HFFc6 (cell line): ENCODE measurements at regions not wholly inside any gene's neighbourhood (a gene's known extent, or its start where the extent isn't known, plus 50 kb on each side); places are given as distances from the start of the nearest gene placed in this dataset.

Source experiments
- DNase-seq: peaks from one replicate; pipeline ENCODE4 v3.0.0-alpha.2; 2018
- H3K27ac Mint-ChIP-seq: 2 replicates; pipeline ENCODE4 v1.8.0; 2020; ENCODE audit warnings: mild to moderate bottlenecking, mixed read lengths
- H3K27me3 Mint-ChIP-seq: 2 replicates; pipeline ENCODE4 v1.8.0; 2021; ENCODE audit warnings: mild to moderate bottlenecking, moderate library complexity, mixed read lengths; ENCODE audit not compliant: insufficient read depth
- H3K36me3 Mint-ChIP-seq: 2 replicates; pipeline ENCODE4 v1.8.0; 2021; ENCODE audit warnings: low read depth, mixed read lengths
- H3K4me1 Mint-ChIP-seq: 2 replicates; pipeline ENCODE4 v1.8.0; 2020; ENCODE audit warnings: low read depth, mixed read lengths
- H3K4me3 Mint-ChIP-seq: 2 replicates; pipeline ENCODE4 v1.8.0; 2020; ENCODE audit warnings: mild to moderate bottlenecking, moderate library complexity, mixed read lengths
- H3K9me3 Mint-ChIP-seq: 2 replicates; pipeline ENCODE4 v1.8.0; 2020; ENCODE audit warnings: mild to moderate bottlenecking, mixed read lengths
- TF ChIP-seq, protein P1 (sequence below): fragments of 200-600 bp; sonication (generic); IDR thresholded peaks from 2 replicates; pipeline ENCODE4 v1.5.0; 2021; ENCODE audit warnings: antibody characterized with exemption, mild to moderate bottlenecking

DNA sequence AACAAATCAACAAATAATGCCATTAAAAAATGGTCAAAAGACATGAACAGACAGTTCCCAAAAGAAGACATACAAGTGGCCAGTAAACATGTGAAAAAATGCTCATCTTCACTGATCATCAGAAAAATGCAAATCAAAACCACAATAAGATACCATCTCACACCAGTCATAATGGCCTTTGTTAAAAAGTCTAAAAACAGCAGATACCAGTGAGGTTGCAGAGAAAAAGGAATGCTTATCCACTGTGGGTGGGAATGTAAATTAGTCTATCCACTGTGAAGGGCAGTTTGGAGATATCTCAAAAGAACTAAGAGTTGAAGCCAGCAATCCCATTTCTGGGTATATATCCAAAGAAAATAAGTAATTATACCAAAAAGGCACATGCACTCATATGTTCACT, 668.1 kb upstream of the CPEB2 start:
- DNase-seq, result peak; percentile 2
- Mint-ChIP-seq H3K27ac (no peak overlapping the region), H3K4me1 (peaks cover 6% of the 10 kb centered on the region)

DNA sequence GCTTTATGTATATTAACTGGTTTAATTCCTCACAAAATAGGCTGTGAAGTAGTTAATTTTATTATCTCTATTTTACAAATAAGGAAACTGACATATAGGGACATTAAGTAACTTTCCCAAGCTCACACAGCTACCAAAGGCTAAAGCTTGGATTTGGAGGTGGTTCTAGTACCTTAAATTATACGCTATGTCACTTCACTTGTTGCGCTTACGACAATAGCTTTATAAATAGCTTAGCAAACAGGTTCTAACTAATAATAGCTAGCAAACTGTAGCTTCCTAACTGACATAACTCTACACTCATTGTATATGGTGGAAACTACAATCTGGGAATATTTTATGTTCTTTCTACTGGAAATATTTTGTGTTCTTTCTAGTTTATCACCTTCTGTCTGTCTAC, 666.4 kb upstream of the CPEB2 start:
- H3K27me3 Mint-ChIP-seq, result peaks cover 2% of the 10 kb centered on the region
- H3K4me1 Mint-ChIP-seq, result peaks cover 6% of the 10 kb centered on the region
- no peak for DNase-seq
- no peaks in the 10 kb centered on the region for H3K9me3 Mint-ChIP-seq
- no peak overlapping the region for H3K27ac Mint-ChIP-seq
- TF ChIP-seq, protein P1, sequence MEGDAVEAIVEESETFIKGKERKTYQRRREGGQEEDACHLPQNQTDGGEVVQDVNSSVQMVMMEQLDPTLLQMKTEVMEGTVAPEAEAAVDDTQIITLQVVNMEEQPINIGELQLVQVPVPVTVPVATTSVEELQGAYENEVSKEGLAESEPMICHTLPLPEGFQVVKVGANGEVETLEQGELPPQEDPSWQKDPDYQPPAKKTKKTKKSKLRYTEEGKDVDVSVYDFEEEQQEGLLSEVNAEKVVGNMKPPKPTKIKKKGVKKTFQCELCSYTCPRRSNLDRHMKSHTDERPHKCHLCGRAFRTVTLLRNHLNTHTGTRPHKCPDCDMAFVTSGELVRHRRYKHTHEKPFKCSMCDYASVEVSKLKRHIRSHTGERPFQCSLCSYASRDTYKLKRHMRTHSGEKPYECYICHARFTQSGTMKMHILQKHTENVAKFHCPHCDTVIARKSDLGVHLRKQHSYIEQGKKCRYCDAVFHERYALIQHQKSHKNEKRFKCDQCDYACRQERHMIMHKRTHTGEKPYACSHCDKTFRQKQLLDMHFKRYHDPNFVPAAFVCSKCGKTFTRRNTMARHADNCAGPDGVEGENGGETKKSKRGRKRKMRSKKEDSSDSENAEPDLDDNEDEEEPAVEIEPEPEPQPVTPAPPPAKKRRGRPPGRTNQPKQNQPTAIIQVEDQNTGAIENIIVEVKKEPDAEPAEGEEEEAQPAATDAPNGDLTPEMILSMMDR, result no peak
- no peak overlapping the region for H3K4me3 Mint-ChIP-seq
- no peaks in the 10 kb centered on the region for H3K36me3 Mint-ChIP-seq

More for the DNA sequence above, 668.1 kb upstream of the CPEB2 start:
- Mint-ChIP-seq H3K27me3 (no peaks in the 10 kb centered on the region; the same call in 1 of the 2 replicates), H3K4me3 (no peak overlapping the region), H3K9me3 (no peaks in the 10 kb centered on the region), H3K36me3 (no peaks in the 10 kb centered on the region)
- TF ChIP-seq, protein P1, result no peak

DNA sequence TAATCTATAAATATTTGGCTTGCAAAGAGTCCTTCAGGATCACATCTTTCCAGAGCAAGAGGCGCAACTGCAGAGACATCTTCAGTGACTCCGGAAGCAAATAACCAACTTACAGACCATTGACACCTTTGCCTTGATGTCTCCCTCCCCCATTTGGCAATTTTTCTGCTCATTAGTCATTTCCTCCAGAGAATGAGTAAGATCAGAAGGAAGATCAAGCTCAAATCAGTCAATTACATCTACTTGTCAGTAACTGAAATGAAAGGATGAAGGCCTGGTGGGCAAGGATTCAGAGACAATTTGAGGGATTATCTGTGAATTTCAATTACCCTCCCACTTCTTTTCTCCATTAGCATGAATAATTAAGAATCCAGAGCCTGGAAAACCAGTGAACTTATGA, 665.6 kb upstream of the CPEB2 start:
- Mint-ChIP-seq H3K27ac (no peak overlapping the region), H3K4me3 (no peak overlapping the region), H3K9me3 (no peaks in the 10 kb centered on the region), H3K27me3 (peaks cover 2% of the 10 kb centered on the region), H3K4me1 (peaks cover 6% of the 10 kb centered on the region), H3K36me3 (no peaks in the 10 kb centered on the region)
- TF ChIP-seq, protein P1, result no peak
- no peak for DNase-seq

DNA sequence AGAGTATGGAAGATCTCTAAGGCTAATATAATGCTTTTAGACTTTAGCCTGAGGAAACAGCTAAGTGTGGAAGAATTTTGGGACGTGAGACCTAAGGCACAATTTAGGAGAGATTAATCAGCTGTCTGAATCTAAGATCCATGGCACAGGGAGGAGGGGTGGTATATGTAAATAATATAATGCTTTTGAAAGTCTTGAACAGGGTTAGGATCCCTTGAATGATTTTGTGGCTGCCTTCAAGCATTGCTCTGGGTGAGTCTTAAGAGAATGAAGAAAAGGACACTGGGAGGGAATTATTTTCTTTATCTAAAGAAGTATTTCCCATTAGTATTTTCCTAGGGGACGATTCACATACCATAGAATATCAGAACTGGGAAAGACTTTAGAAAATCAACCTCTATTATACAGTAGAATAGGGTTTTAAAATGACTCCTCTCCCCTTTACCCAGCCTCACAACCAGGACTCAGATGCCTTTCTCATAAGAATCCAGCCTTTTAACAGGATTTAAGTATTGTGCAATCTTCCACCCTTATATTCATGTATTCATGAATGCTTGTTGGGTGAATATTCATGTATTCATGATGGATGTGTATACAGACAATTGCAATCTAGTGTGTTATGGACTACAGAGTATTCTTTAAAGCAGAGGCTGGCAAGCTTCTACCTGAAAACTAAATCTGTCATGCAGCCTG, 664.2 kb upstream of the CPEB2 start:
- H3K27me3 Mint-ChIP-seq, result peaks cover 2% of the 10 kb centered on the region
- TF ChIP-seq, protein P1, result no peak
- no peaks in the 10 kb centered on the region for H3K36me3 Mint-ChIP-seq
- no peak for DNase-seq
- no peak overlapping the region for H3K4me3 Mint-ChIP-seq
- H3K4me1 Mint-ChIP-seq, result peaks cover 6% of the 10 kb centered on the region
- H3K27ac Mint-ChIP-seq, result no peak overlapping the region
- H3K9me3 Mint-ChIP-seq, result no peaks in the 10 kb centered on the region

DNA sequence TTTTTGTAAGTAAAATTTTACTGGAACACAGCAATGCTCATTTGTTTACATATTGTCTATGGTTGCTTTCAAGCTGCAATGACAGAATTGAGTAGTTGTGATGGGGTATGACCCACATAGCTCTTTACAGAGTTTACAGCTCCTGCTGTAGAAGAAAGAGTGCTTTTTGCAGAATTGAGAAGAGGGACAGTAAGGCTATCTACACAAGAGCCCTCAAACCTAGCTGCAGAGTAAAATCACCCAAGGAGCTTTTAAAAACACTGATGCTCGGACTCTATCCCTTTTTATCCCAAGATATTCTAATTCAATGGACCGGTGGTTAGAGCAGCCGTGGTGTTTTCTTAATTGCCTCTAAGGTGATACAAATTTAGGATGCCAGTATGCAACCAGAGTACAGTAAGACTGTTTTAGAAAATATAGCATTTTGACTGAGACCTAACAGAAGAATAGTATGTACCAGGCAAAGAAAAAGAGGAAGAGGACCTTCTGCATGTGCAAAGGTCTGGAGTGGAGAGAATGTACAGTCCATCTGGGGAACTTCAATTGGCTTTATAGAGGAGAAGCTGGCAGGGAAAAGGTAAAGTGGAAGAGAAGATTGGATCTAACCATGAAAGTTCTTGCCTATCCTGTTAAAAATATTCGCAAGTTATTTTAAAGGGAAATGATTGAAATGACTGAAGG, 663.6 kb upstream of the CPEB2 start:
- TF ChIP-seq, protein P1, result no peak

More for the DNA sequence above, 663.6 kb upstream of the CPEB2 start:
- Mint-ChIP-seq H3K36me3 (no peaks in the 10 kb centered on the region), H3K4me1 (peaks cover 6% of the 10 kb centered on the region), H3K27ac (no peak overlapping the region), H3K4me3 (no peak overlapping the region), H3K9me3 (no peaks in the 10 kb centered on the region), H3K27me3 (peaks cover 2% of the 10 kb centered on the region)
- no peak for DNase-seq
